CD4-positive, alpha-beta T cell (primary cell): ENCODE measurements at regions not wholly inside any gene's neighbourhood (a gene's known extent, or its start where the extent isn't known, plus 50 kb on each side); places are given as distances from the start of the nearest gene placed in this dataset.

Experiments used
- ATAC-seq: fragments of 200-7000 bp; cut with Tn5 transposase; one replicate; pipeline ENCODE4 v1.10.0; 2022; ENCODE audit warnings: mild to moderate bottlenecking; ENCODE audit not compliant: poor library complexity
- CTCF ChIA-PET: fragments of 350-600 bp; sonication (Branson Sonifier 250); formaldehyde crosslinking; loops from one replicate; lab custom pipeline; 2021; ENCODE audit warnings: antibody characterized with exemption, inconsistent platforms; lab: Charles Lee
- POLR2A ChIA-PET: fragments of 350-600 bp; sonication (Branson Sonifier 250); formaldehyde crosslinking; loops from one replicate; lab custom pipeline; 2021; ENCODE audit warnings: antibody characterized with exemption, inconsistent platforms; lab: Charles Lee
- DNase-seq, 14 experiments: peaks; one replicate each; pipeline ENCODE4 v3.0.0-alpha.2; 2013 to 2020; ENCODE audit warnings: mixed read lengths in 2 of 14
- H3K27ac ChIP-seq, 2 donors: one replicate each; pipeline versions ENCODE4 v1.5.1 to v1.7.0; 2013; ENCODE audit warnings: low read length in 2 of 2, low read depth in 1 of 2, mild to moderate bottlenecking in 1 of 2
- H3K27me3 ChIP-seq, 2 experiments: 1 replicate in 1 of 2; 2 replicates in 1 of 2; pipeline versions ENCODE4 v1.6.1 to v1.7.0; 2013; ENCODE audit warnings: low read length in 2 of 2, control low read depth in 1 of 2, mild to moderate bottlenecking in 1 of 2, moderate library complexity in 1 of 2; ENCODE audit not compliant: insufficient read depth in 2 of 2, control insufficient read depth in 1 of 2
- H3K36me3 ChIP-seq: one replicate; pipeline ENCODE4 v1.6.1; 2013; ENCODE audit warnings: low read length, control low read depth; ENCODE audit not compliant: insufficient read depth
- H3K4me1 ChIP-seq: one replicate; pipeline ENCODE4 v1.6.1; 2013; ENCODE audit warnings: low read length, control low read depth; ENCODE audit not compliant: insufficient read depth
- H3K4me3 ChIP-seq: one replicate; pipeline ENCODE4 v1.5.1; 2013; ENCODE audit warnings: mild to moderate bottlenecking, low read length, moderate library complexity
- H3K9me3 ChIP-seq, 2 experiments: 1 replicate in 1 of 2; 2 replicates in 1 of 2; pipeline versions ENCODE4 v1.6.1 to v1.7.0; 2013; ENCODE audit warnings: low read length in 2 of 2, mild to moderate bottlenecking in 2 of 2, control low read depth in 1 of 2, moderate library complexity in 1 of 2; ENCODE audit not compliant: control insufficient read depth in 1 of 2, insufficient read depth in 1 of 2
- H3K27ac Mint-ChIP-seq: one replicate; pipeline ENCODE4 v1.8.0; 2020; ENCODE audit warnings: mixed read lengths
- H3K27me3 Mint-ChIP-seq: one replicate; pipeline ENCODE4 v1.8.0; 2021; ENCODE audit warnings: mixed read lengths
- H3K36me3 Mint-ChIP-seq: one replicate; pipeline ENCODE4 v1.8.0; 2021; ENCODE audit warnings: low read depth, mixed read lengths
- H3K4me1 Mint-ChIP-seq: one replicate; pipeline ENCODE4 v1.8.0; 2021; ENCODE audit warnings: low read depth, mixed read lengths
- H3K4me3 Mint-ChIP-seq: one replicate; pipeline ENCODE4 v1.8.0; 2020; ENCODE audit warnings: mild to moderate bottlenecking, mixed read lengths
- H3K9me3 Mint-ChIP-seq: one replicate; pipeline ENCODE4 v1.8.0; 2020; ENCODE audit warnings: mixed read lengths
- intact Hi-C, 2 experiments: fragments of 100-400 bp; cut with DNase I in 1 of 2; cut with micrococcal nuclease in 1 of 2; formaldehyde crosslinking; loops; one replicate each; pipeline versions ENCODE4 v1.15.1 to v1.9.0; 2023 to 2025; cut with DNase I, micrococcal nuclease
- TF ChIP-seq, protein P1 (sequence below): fragments of 200-600 bp; IDR thresholded peaks from one replicate; pipeline ENCODE4 v1.8.0; 2022; ENCODE audit warnings: antibody characterized with exemption, mild to moderate bottlenecking

DNA sequence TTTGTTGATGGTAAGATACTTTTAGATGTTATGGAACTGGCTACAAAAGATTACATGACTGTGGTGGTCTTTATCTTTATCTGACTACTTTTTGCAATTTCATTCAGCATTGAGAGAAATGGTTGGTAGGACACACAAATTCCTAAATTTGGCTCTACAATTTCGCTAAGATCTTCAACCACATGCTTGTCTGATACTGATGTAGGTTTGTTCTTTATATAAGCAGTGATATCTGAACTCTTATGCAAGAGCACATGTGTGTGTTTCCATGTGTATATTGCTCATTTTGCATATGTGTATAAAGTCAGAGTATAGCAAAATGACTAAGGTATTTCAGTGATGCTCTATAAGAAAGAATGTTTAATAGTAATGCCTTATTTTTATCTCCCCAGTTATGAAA lies 501.5 kb downstream of the ARL4A start:
- TF ChIP-seq, protein P1, sequence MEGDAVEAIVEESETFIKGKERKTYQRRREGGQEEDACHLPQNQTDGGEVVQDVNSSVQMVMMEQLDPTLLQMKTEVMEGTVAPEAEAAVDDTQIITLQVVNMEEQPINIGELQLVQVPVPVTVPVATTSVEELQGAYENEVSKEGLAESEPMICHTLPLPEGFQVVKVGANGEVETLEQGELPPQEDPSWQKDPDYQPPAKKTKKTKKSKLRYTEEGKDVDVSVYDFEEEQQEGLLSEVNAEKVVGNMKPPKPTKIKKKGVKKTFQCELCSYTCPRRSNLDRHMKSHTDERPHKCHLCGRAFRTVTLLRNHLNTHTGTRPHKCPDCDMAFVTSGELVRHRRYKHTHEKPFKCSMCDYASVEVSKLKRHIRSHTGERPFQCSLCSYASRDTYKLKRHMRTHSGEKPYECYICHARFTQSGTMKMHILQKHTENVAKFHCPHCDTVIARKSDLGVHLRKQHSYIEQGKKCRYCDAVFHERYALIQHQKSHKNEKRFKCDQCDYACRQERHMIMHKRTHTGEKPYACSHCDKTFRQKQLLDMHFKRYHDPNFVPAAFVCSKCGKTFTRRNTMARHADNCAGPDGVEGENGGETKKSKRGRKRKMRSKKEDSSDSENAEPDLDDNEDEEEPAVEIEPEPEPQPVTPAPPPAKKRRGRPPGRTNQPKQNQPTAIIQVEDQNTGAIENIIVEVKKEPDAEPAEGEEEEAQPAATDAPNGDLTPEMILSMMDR: no peak
- Histone ChIP-seq H3K27ac (no peak overlapping the region), H3K4me1 (no peaks in the 10 kb centered on the region), H3K4me3 (no peak overlapping the region), H3K9me3 (no peaks in the 10 kb centered on the region), H3K36me3 (no peaks in the 10 kb centered on the region), H3K27me3 (no peaks in the 10 kb centered on the region)
- ChIA-PET POLR2A (no interaction called here), CTCF (no interaction called here)
- no peaks in the 10 kb centered on the region for H3K9me3 Mint-ChIP-seq
- DNase-seq (no peak), ATAC-seq (no peak)
- peaks cover 9% of the 10 kb centered on the region for H3K27me3 Mint-ChIP-seq
- no peaks in the 10 kb centered on the region for H3K36me3 Mint-ChIP-seq
- no peak overlapping the region for H3K27ac Mint-ChIP-seq
- no peak overlapping the region for H3K4me3 Mint-ChIP-seq
- no peaks in the 10 kb centered on the region for H3K4me1 Mint-ChIP-seq
- intact Hi-C loops: no loop called here

DNA sequence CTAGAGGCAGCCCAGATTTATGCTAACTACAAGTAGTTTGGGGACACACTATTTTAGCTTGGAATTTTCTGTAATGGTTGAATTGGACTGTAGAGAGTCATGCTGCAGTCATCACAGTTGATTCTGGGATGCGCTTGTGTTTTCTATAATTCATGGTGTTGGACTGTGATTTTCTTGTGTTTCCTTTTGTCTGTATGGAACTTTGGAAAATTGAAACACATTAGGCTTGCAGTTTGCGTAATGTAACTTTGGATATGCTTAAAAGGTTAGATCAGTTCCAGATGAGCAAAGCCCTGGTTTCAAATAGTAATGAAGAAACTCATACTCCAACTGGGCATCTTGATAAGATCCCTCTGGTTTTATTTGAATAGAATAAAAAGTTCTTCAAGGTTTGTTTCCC lies 502.2 kb downstream of the ARL4A start:
- TF ChIP-seq, protein P1: no peak
- ChIA-PET CTCF (no interaction called here), POLR2A (no interaction called here)
- H3K27ac Mint-ChIP-seq: no peak overlapping the region
- H3K27ac ChIP-seq: no peak overlapping the region
- H3K4me3 ChIP-seq: no peak overlapping the region
- DNase-seq (no peak), ATAC-seq (no peak)
- H3K27me3 Mint-ChIP-seq: peaks cover 9% of the 10 kb centered on the region
- no peaks in the 10 kb centered on the region for H3K9me3 Mint-ChIP-seq
- peaks cover 0 to under 1% of the 10 kb centered on the region in 2 experiments for H3K9me3 ChIP-seq
- H3K4me1 Mint-ChIP-seq: no peaks in the 10 kb centered on the region
- no peaks in the 10 kb centered on the region for H3K4me1 ChIP-seq
- intact Hi-C loops: no loop called here
- H3K27me3 ChIP-seq: no peaks in the 10 kb centered on the region
- H3K36me3 ChIP-seq: no peaks in the 10 kb centered on the region
- H3K36me3 Mint-ChIP-seq: no peaks in the 10 kb centered on the region
- no peak overlapping the region for H3K4me3 Mint-ChIP-seq

DNA sequence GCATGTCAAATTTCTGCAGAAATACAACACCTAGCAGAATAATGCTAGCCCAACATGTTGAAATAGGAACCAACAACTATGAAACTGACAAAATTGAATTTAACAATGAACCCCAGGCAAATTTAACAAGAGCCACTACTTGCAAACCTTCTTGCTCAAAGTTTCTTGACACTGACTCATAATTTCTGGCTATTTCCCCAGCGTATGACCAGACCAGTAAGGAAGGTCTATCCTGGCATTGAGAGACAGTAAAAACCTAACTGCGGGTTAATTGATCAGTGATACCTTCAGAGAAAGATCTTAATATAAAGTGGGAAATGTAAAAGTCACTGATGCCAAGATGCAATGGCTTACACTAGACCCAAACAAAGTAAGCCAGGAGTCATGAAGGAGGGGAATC lies 510.1 kb downstream of the ARL4A start:
- no peaks in the 10 kb centered on the region for H3K36me3 Mint-ChIP-seq
- H3K4me3 Mint-ChIP-seq: no peak overlapping the region
- Histone ChIP-seq H3K27me3 (no peaks in the 10 kb centered on the region), H3K9me3 (peaks cover 0 to 5% of the 10 kb centered on the region in 2 experiments), H3K27ac (no peak overlapping the region), H3K36me3 (no peaks in the 10 kb centered on the region), H3K4me1 (no peaks in the 10 kb centered on the region), H3K4me3 (no peak overlapping the region)
- ChIA-PET CTCF (no interaction called here), POLR2A (no interaction called here)
- ATAC-seq: no peak
- H3K4me1 Mint-ChIP-seq: no peaks in the 10 kb centered on the region
- TF ChIP-seq, protein P1: no peak
- DNase-seq: no peak
- no peaks in the 10 kb centered on the region for H3K9me3 Mint-ChIP-seq
- intact Hi-C loops: no loop called here
- H3K27ac Mint-ChIP-seq: no peak overlapping the region
- peaks cover 15% of the 10 kb centered on the region for H3K27me3 Mint-ChIP-seq
